ENCODE measurements at regions not wholly inside any gene's neighbourhood (a gene's known extent, or its start where the extent isn't known, plus 50 kb on each side); places are given as distances from the start of the nearest gene placed in this dataset.

- peaks cover 7% of the 10 kb centered on the region for H3K9me3 ChIP-seq (ENCODE audit: control insufficient read depth, insufficient read depth, low read depth, low read length)
- H3K27ac ChIP-seq (ENCODE audit: low read depth, low read length), result no peak overlapping the region
- no peaks in the 10 kb centered on the region for H3K27me3 ChIP-seq (ENCODE audit: control insufficient read depth, insufficient read depth, low read length)
- H3K4me3 ChIP-seq (ENCODE audit: low read depth, low read length), result no peak overlapping the region
- no peaks in the 10 kb centered on the region for H3K4me1 ChIP-seq (ENCODE audit: control insufficient read depth, insufficient read depth, low read length)
- no peak overlapping the region for H3K9ac ChIP-seq (ENCODE audit: low read length)
- H3K36me3 ChIP-seq (ENCODE audit: control insufficient read depth, insufficient read depth, low read length), result no peaks in the 10 kb centered on the region
Measured at GRCh38 chr6:165200178-165200577, 109.2 kb downstream of the C6orf118 start.

GRCh38 chr6:165191461-165191860, 117.9 kb downstream of the C6orf118 start:
- H3K9ac ChIP-seq (ENCODE audit: low read length), result no peak overlapping the region
- no peak overlapping the region for H3K4me3 ChIP-seq (ENCODE audit: low read depth, low read length)
- H3K9me3 ChIP-seq (ENCODE audit: control insufficient read depth, insufficient read depth, low read depth, low read length), result peaks cover 3% of the 10 kb centered on the region
- no peaks in the 10 kb centered on the region for H3K4me1 ChIP-seq (ENCODE audit: control insufficient read depth, insufficient read depth, low read length)
- H3K27me3 ChIP-seq (ENCODE audit: control insufficient read depth, insufficient read depth, low read length), result no peaks in the 10 kb centered on the region
- H3K27ac ChIP-seq (ENCODE audit: low read depth, low read length), result no peak overlapping the region
- no peaks in the 10 kb centered on the region for H3K36me3 ChIP-seq (ENCODE audit: control insufficient read depth, insufficient read depth, low read length)

- Histone ChIP-seq H3K27me3 (ENCODE audit: control insufficient read depth, insufficient read depth, low read length) (no peaks in the 10 kb centered on the region), H3K4me3 (ENCODE audit: low read depth, low read length) (no peak overlapping the region), H3K9me3 (ENCODE audit: control insufficient read depth, insufficient read depth, low read depth, low read length) (peaks cover 11% of the 10 kb centered on the region), H3K9ac (ENCODE audit: low read length) (no peak overlapping the region), H3K36me3 (ENCODE audit: control insufficient read depth, insufficient read depth, low read length) (no peaks in the 10 kb centered on the region), H3K4me1 (ENCODE audit: control insufficient read depth, insufficient read depth, low read length) (no peaks in the 10 kb centered on the region), H3K27ac (ENCODE audit: low read depth, low read length) (no peak overlapping the region)
Measured at GRCh38 chr6:165186441-165187205, 122.8 kb downstream of the C6orf118 start.

GRCh38 chr6:165186041-165186440, 123.4 kb downstream of the C6orf118 start:
- Histone ChIP-seq H3K36me3 (ENCODE audit: control insufficient read depth, insufficient read depth, low read length) (no peaks in the 10 kb centered on the region), H3K27me3 (ENCODE audit: control insufficient read depth, insufficient read depth, low read length) (no peaks in the 10 kb centered on the region), H3K27ac (ENCODE audit: low read depth, low read length) (no peak overlapping the region), H3K4me3 (ENCODE audit: low read depth, low read length) (no peak overlapping the region), H3K9ac (ENCODE audit: low read length) (no peak overlapping the region), H3K9me3 (ENCODE audit: control insufficient read depth, insufficient read depth, low read depth, low read length) (peaks cover 14% of the 10 kb centered on the region), H3K4me1 (ENCODE audit: control insufficient read depth, insufficient read depth, low read length) (no peaks in the 10 kb centered on the region)

GRCh38 chr6:165184192-165184979, 125.0 kb downstream of the C6orf118 start:
- Histone ChIP-seq H3K27ac (ENCODE audit: low read depth, low read length) (no peak overlapping the region), H3K36me3 (ENCODE audit: control insufficient read depth, insufficient read depth, low read length) (no peaks in the 10 kb centered on the region), H3K9ac (ENCODE audit: low read length) (no peak overlapping the region), H3K4me1 (ENCODE audit: control insufficient read depth, insufficient read depth, low read length) (no peaks in the 10 kb centered on the region), H3K9me3 (ENCODE audit: control insufficient read depth, insufficient read depth, low read depth, low read length) (peaks cover 14% of the 10 kb centered on the region), H3K27me3 (ENCODE audit: control insufficient read depth, insufficient read depth, low read length) (no peaks in the 10 kb centered on the region), H3K4me3 (ENCODE audit: low read depth, low read length) (no peak overlapping the region)

GRCh38 chr6:165183496-165184140, 125.8 kb downstream of the C6orf118 start:
- no peaks in the 10 kb centered on the region for H3K4me1 ChIP-seq (ENCODE audit: control insufficient read depth, insufficient read depth, low read length)
- H3K27me3 ChIP-seq (ENCODE audit: control insufficient read depth, insufficient read depth, low read length), result no peaks in the 10 kb centered on the region
- peaks cover 14% of the 10 kb centered on the region for H3K9me3 ChIP-seq (ENCODE audit: control insufficient read depth, insufficient read depth, low read depth, low read length)
- H3K27ac ChIP-seq (ENCODE audit: low read depth, low read length), result no peak overlapping the region
- no peak overlapping the region for H3K4me3 ChIP-seq (ENCODE audit: low read depth, low read length)
- H3K36me3 ChIP-seq (ENCODE audit: control insufficient read depth, insufficient read depth, low read length), result no peaks in the 10 kb centered on the region
- H3K9ac ChIP-seq (ENCODE audit: low read length), result no peak overlapping the region

GRCh38 chr6:165183071-165183470, 126.3 kb downstream of the C6orf118 start:
- peaks cover 14% of the 10 kb centered on the region for H3K9me3 ChIP-seq (ENCODE audit: control insufficient read depth, insufficient read depth, low read depth, low read length)
- H3K4me3 ChIP-seq (ENCODE audit: low read depth, low read length), result no peak overlapping the region
- H3K36me3 ChIP-seq (ENCODE audit: control insufficient read depth, insufficient read depth, low read length), result no peaks in the 10 kb centered on the region
- H3K9ac ChIP-seq (ENCODE audit: low read length), result no peak overlapping the region
- no peak overlapping the region for H3K27ac ChIP-seq (ENCODE audit: low read depth, low read length)
- no peaks in the 10 kb centered on the region for H3K27me3 ChIP-seq (ENCODE audit: control insufficient read depth, insufficient read depth, low read length)
- H3K4me1 ChIP-seq (ENCODE audit: control insufficient read depth, insufficient read depth, low read length), result no peaks in the 10 kb centered on the region

- Histone ChIP-seq H3K27me3 (ENCODE audit: control insufficient read depth, insufficient read depth, low read length) (no peaks in the 10 kb centered on the region), H3K36me3 (ENCODE audit: control insufficient read depth, insufficient read depth, low read length) (no peaks in the 10 kb centered on the region), H3K4me1 (ENCODE audit: control insufficient read depth, insufficient read depth, low read length) (no peaks in the 10 kb centered on the region), H3K4me3 (ENCODE audit: low read depth, low read length) (no peak overlapping the region), H3K9ac (ENCODE audit: low read length) (no peak overlapping the region), H3K27ac (ENCODE audit: low read depth, low read length) (no peak overlapping the region), H3K9me3 (ENCODE audit: control insufficient read depth, insufficient read depth, low read depth, low read length) (peaks cover 14% of the 10 kb centered on the region)
Measured at GRCh38 chr6:165181951-165182414, 127.4 kb downstream of the C6orf118 start.

- no peaks in the 10 kb centered on the region for H3K27me3 ChIP-seq (ENCODE audit: control insufficient read depth, insufficient read depth, low read length)
- no peaks in the 10 kb centered on the region for H3K36me3 ChIP-seq (ENCODE audit: control insufficient read depth, insufficient read depth, low read length)
- H3K4me1 ChIP-seq (ENCODE audit: control insufficient read depth, insufficient read depth, low read length), result no peaks in the 10 kb centered on the region
- peaks cover 14% of the 10 kb centered on the region for H3K9me3 ChIP-seq (ENCODE audit: control insufficient read depth, insufficient read depth, low read depth, low read length)
- no peak overlapping the region for H3K4me3 ChIP-seq (ENCODE audit: low read depth, low read length)
- H3K27ac ChIP-seq (ENCODE audit: low read depth, low read length), result no peak overlapping the region
- no peak overlapping the region for H3K9ac ChIP-seq (ENCODE audit: low read length)
Measured at GRCh38 chr6:165178056-165178455, 131.3 kb downstream of the C6orf118 start.

- H3K36me3 ChIP-seq (ENCODE audit: control insufficient read depth, insufficient read depth, low read length), result no peaks in the 10 kb centered on the region
- H3K27ac ChIP-seq (ENCODE audit: low read depth, low read length), result no peak overlapping the region
- H3K4me1 ChIP-seq (ENCODE audit: control insufficient read depth, insufficient read depth, low read length), result no peaks in the 10 kb centered on the region
- H3K4me3 ChIP-seq (ENCODE audit: low read depth, low read length), result no peak overlapping the region
- H3K9me3 ChIP-seq (ENCODE audit: control insufficient read depth, insufficient read depth, low read depth, low read length), result no peaks in the 10 kb centered on the region
- H3K27me3 ChIP-seq (ENCODE audit: control insufficient read depth, insufficient read depth, low read length), result no peaks in the 10 kb centered on the region
- H3K9ac ChIP-seq (ENCODE audit: low read length), result no peak overlapping the region
Measured at GRCh38 chr6:165173484-165173883, 135.9 kb downstream of the C6orf118 start.

- Histone ChIP-seq H3K9me3 (ENCODE audit: control insufficient read depth, insufficient read depth, low read depth, low read length) (peaks cover 22% of the 10 kb centered on the region), H3K4me1 (ENCODE audit: control insufficient read depth, insufficient read depth, low read length) (no peaks in the 10 kb centered on the region), H3K27me3 (ENCODE audit: control insufficient read depth, insufficient read depth, low read length) (peaks cover 3% of the 10 kb centered on the region; the same call in 1 of the 2 replicates), H3K9ac (ENCODE audit: low read length) (no peak overlapping the region), H3K27ac (ENCODE audit: low read depth, low read length) (no peak overlapping the region), H3K4me3 (ENCODE audit: low read depth, low read length) (no peak overlapping the region), H3K36me3 (ENCODE audit: control insufficient read depth, insufficient read depth, low read length) (no peaks in the 10 kb centered on the region)
Measured at GRCh38 chr6:165167861-165168260, 141.5 kb downstream of the C6orf118 start.
